ENCODE measurements at regions not wholly inside any gene's neighbourhood (a gene's known extent, or its start where the extent isn't known, plus 50 kb on each side); places are given as distances from the start of the nearest gene placed in this dataset.

- H3K4me3 ChIP-seq (ENCODE audit: low read depth, low read length), result no peak overlapping the region
- no peak for TF ChIP-seq CTCF (IDR thresholded peaks at IDR 0.05; ENCODE audit: insufficient read depth, low read depth, low read length)
- DNase-seq (ENCODE audit: low read depth), result no peak
These were observed 102.7 kb downstream of the OLFM4 start for GRCh38 chr13:53131361-53131760.

- TF ChIP-seq CTCF (IDR thresholded peaks at IDR 0.05; ENCODE audit: insufficient read depth, low read depth, low read length), result no peak
- DNase-seq (ENCODE audit: low read depth), result no peak
- no peak overlapping the region for H3K4me3 ChIP-seq (ENCODE audit: low read depth, low read length)
These were observed 106.7 kb downstream of the OLFM4 start for GRCh38 chr13:53135301-53135700.

- no peak overlapping the region for H3K4me3 ChIP-seq (ENCODE audit: low read depth, low read length)
- DNase-seq (ENCODE audit: low read depth), result no peak
- no peak for TF ChIP-seq CTCF (IDR thresholded peaks at IDR 0.05; ENCODE audit: insufficient read depth, low read depth, low read length)
These were observed 108.1 kb downstream of the OLFM4 start for GRCh38 chr13:53136554-53137215.

GRCh38 chr13:53137779-53138178, 109.2 kb downstream of the OLFM4 start:
- peak; percentile 16 for DNase-seq (ENCODE audit: low read depth)
- TF ChIP-seq CTCF (IDR thresholded peaks at IDR 0.05; ENCODE audit: insufficient read depth, low read depth, low read length), result no peak
- H3K4me3 ChIP-seq (ENCODE audit: low read depth, low read length), result no peak overlapping the region

GRCh38 chr13:53138376-53139036, 109.9 kb downstream of the OLFM4 start:
- no peak overlapping the region for H3K4me3 ChIP-seq (ENCODE audit: low read depth, low read length)
- TF ChIP-seq CTCF (IDR thresholded peaks at IDR 0.05; ENCODE audit: insufficient read depth, low read depth, low read length), result no peak
- DNase-seq (ENCODE audit: low read depth), result no peak

GRCh38 chr13:53141336-53141735, 112.7 kb downstream of the OLFM4 start:
- no peak for DNase-seq (ENCODE audit: low read depth)
- no peak for TF ChIP-seq CTCF (IDR thresholded peaks at IDR 0.05; ENCODE audit: insufficient read depth, low read depth, low read length)
- no peak overlapping the region for H3K4me3 ChIP-seq (ENCODE audit: low read depth, low read length)
